ENCODE measurements at regions not wholly inside any gene's neighbourhood (a gene's known extent, or its start where the extent isn't known, plus 50 kb on each side); places are given as distances from the start of the nearest gene placed in this dataset.

GRCh38 chr4:100054071-100054470 is 104.0 kb upstream of the H2AZ1 start:
- no peak for TF ChIP-seq JUND (IDR thresholded peaks at IDR 0.05; ENCODE audit: low read depth)
- in situ Hi-C loops (cut with HindIII; ENCODE audit: low pct_unique_long_range_greater_than_20kb, low sequenced_read_pairs): no loop called here
- DNase-seq (ENCODE audit: low read depth in 1 of 2, low spot score in 1 of 2): no peak

DNA sequence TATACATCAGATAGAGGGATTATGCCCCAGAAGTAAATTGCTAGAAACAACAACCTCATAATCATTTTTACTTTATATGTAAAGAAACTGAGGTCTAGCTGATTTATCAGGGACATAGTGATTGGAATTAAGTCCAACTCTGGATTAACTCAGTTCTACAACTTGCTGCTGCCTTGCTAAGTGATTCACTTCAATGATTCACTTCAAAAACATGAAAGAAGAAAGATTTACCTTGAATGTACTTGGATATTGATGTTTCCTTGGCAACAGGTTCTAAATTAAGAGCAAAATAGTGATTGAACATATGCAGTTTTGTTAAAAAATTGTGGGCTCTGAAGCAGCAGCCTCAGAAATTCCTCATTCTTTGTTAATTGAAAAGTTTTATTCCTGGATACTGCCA is 99.8 kb upstream of the H2AZ1 start:
- no peak for TF ChIP-seq JUND (IDR thresholded peaks at IDR 0.05; ENCODE audit: low read depth)
- in situ Hi-C loops (cut with HindIII; ENCODE audit: low pct_unique_long_range_greater_than_20kb, low sequenced_read_pairs): no loop called here
- DNase-seq (ENCODE audit: low read depth in 1 of 2, low spot score in 1 of 2): no peak

GRCh38 chr4:100042711-100043110 is 92.6 kb upstream of the H2AZ1 start:
- no peak for DNase-seq (ENCODE audit: low read depth in 1 of 2, low spot score in 1 of 2)
- no peak for TF ChIP-seq JUND (IDR thresholded peaks at IDR 0.05; ENCODE audit: low read depth)
- in situ Hi-C loops (cut with HindIII; ENCODE audit: low pct_unique_long_range_greater_than_20kb, low sequenced_read_pairs): no loop called here

- TF ChIP-seq JUND (IDR thresholded peaks at IDR 0.05; ENCODE audit: low read depth): no peak
- no peak for DNase-seq (ENCODE audit: low read depth in 1 of 2, low spot score in 1 of 2)
- in situ Hi-C loops (cut with HindIII; ENCODE audit: low pct_unique_long_range_greater_than_20kb, low sequenced_read_pairs): no loop called here
Measured at GRCh38 chr4:100042235-100042634, 92.2 kb upstream of the H2AZ1 start.

- no peak for DNase-seq (ENCODE audit: low read depth in 1 of 2, low spot score in 1 of 2)
- in situ Hi-C loops (cut with HindIII; ENCODE audit: low pct_unique_long_range_greater_than_20kb, low sequenced_read_pairs): no loop called here
- TF ChIP-seq JUND (IDR thresholded peaks at IDR 0.05; ENCODE audit: low read depth): no peak
Measured at GRCh38 chr4:100041646-100042045, 91.6 kb upstream of the H2AZ1 start.

- in situ Hi-C loops (cut with HindIII; ENCODE audit: low pct_unique_long_range_greater_than_20kb, low sequenced_read_pairs): no loop called here
- DNase-seq (ENCODE audit: low read depth in 1 of 2, low spot score in 1 of 2): no peak
- no peak for TF ChIP-seq JUND (IDR thresholded peaks at IDR 0.05; ENCODE audit: low read depth)
Measured at GRCh38 chr4:100034023-100034664, 84.1 kb upstream of the H2AZ1 start.

- TF ChIP-seq JUND (IDR thresholded peaks at IDR 0.05; ENCODE audit: low read depth): no peak
- no peak for DNase-seq (ENCODE audit: low read depth in 1 of 2, low spot score in 1 of 2)
- in situ Hi-C loops (cut with HindIII; ENCODE audit: low pct_unique_long_range_greater_than_20kb, low sequenced_read_pairs): no loop called here
Measured at GRCh38 chr4:100026066-100026465, 76.0 kb upstream of the H2AZ1 start.

- in situ Hi-C loops (cut with HindIII; ENCODE audit: low pct_unique_long_range_greater_than_20kb, low sequenced_read_pairs): no loop called here
- DNase-seq (ENCODE audit: low read depth in 1 of 2, low spot score in 1 of 2): no peak
- no peak for TF ChIP-seq JUND (IDR thresholded peaks at IDR 0.05; ENCODE audit: low read depth)
Measured at GRCh38 chr4:100023800-100024199, 73.7 kb upstream of the H2AZ1 start.

GRCh38 chr4:100022792-100023222 is 72.7 kb upstream of the H2AZ1 start:
- in situ Hi-C loops (cut with HindIII; ENCODE audit: low pct_unique_long_range_greater_than_20kb, low sequenced_read_pairs): no loop called here
- DNase-seq (ENCODE audit: low read depth in 1 of 2, low spot score in 1 of 2): no peak
- TF ChIP-seq JUND (IDR thresholded peaks at IDR 0.05; ENCODE audit: low read depth): no peak

GRCh38 chr4:100019821-100020220 is 69.7 kb upstream of the H2AZ1 start:
- in situ Hi-C loops (cut with HindIII; ENCODE audit: low pct_unique_long_range_greater_than_20kb, low sequenced_read_pairs): no loop called here
- DNase-seq (ENCODE audit: low read depth in 1 of 2, low spot score in 1 of 2): no peak
- no peak for TF ChIP-seq JUND (IDR thresholded peaks at IDR 0.05; ENCODE audit: low read depth)

- in situ Hi-C loops (cut with HindIII; ENCODE audit: low pct_unique_long_range_greater_than_20kb, low sequenced_read_pairs): no loop called here
- no peak for DNase-seq (ENCODE audit: low read depth in 1 of 2, low spot score in 1 of 2)
- no peak for TF ChIP-seq JUND (IDR thresholded peaks at IDR 0.05; ENCODE audit: low read depth)
Measured at GRCh38 chr4:100017637-100018310, 67.7 kb upstream of the H2AZ1 start.

- no peak for TF ChIP-seq JUND (IDR thresholded peaks at IDR 0.05; ENCODE audit: low read depth)
- in situ Hi-C loops (cut with HindIII; ENCODE audit: low pct_unique_long_range_greater_than_20kb, low sequenced_read_pairs): no loop called here
- no peak for DNase-seq (ENCODE audit: low read depth in 1 of 2, low spot score in 1 of 2)
Measured at GRCh38 chr4:100016191-100016590, 66.1 kb upstream of the H2AZ1 start.

- no peak for TF ChIP-seq JUND (IDR thresholded peaks at IDR 0.05; ENCODE audit: low read depth)
- DNase-seq (ENCODE audit: low read depth in 1 of 2, low spot score in 1 of 2): no peak
- in situ Hi-C loops (cut with HindIII; ENCODE audit: low pct_unique_long_range_greater_than_20kb, low sequenced_read_pairs): no loop called here
Measured at GRCh38 chr4:100014616-100015015, 64.5 kb upstream of the H2AZ1 start.

DNA sequence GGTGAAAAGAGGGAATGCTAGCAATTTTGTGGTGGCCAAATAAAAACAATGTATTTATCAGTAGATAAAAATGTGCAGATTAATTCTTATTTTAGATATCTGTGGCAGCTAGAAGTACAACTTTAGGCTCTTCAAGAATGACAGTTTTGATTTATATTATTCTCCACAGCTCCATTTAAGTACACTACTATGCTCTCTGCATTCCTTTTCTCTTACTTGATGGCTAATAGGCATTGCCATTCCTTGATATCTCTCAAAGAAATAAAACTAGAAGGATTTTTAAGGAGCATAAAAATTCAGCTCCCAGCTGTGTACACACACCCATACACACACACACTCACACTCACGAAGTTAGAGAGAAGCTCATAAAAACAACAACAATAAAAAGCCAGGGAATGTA is 59.4 kb upstream of the H2AZ1 start:
- in situ Hi-C loops (cut with HindIII; ENCODE audit: low pct_unique_long_range_greater_than_20kb, low sequenced_read_pairs): no loop called here
- no peak for DNase-seq (ENCODE audit: low read depth in 1 of 2, low spot score in 1 of 2)
- no peak for TF ChIP-seq JUND (IDR thresholded peaks at IDR 0.05; ENCODE audit: low read depth)

Data from T47D (cell line).